Testis (tissue), 2 donors: ENCODE measurements at regions not wholly inside any gene's neighbourhood (a gene's known extent, or its start where the extent isn't known, plus 50 kb on each side); places are given as distances from the start of the nearest gene placed in this dataset.

ENCODE experiments used
- CTCF ChIP-seq, 3 experiments: fragments of 450-650 bp in 2 of 3; fragments of 200-600 bp in 1 of 3; sonication (generic) in 1 of 3; IDR thresholded peaks; one replicate each; pipeline ENCODE4 v1.5.1; 2016 to 2019; ENCODE audit warnings: antibody characterized with exemption in 3 of 3, mild to moderate bottlenecking in 2 of 3, moderate library complexity in 1 of 3
- POLR2A ChIP-seq: fragments of 450-650 bp; IDR thresholded peaks from one replicate; pipeline ENCODE4 v1.6.1; 2017; ENCODE audit warnings: antibody characterized with exemption, mild to moderate bottlenecking, moderate library complexity

- TF ChIP-seq POLR2A (no peak), CTCF (IDR thresholded peaks at IDR 0.05) (no peak)
Measured at GRCh38 chr18:61248589-61248988, 84.6 kb upstream of the CDH20 start.
